GM12875 (cell line): ENCODE measurements at regions not wholly inside any gene's neighbourhood (a gene's known extent, or its start where the extent isn't known, plus 50 kb on each side); places are given as distances from the start of the nearest gene placed in this dataset.

Experiments used
- H3K4me3 ChIP-seq: one replicate; pipeline ENCODE4 v1.5.1; 2011; ENCODE audit warnings: low read depth, low read length, control low read depth
- CTCF ChIP-seq: IDR thresholded peaks from 2 replicates; pipeline ENCODE4 v1.5.1; 2011; ENCODE audit warnings: low read depth, mild to moderate bottlenecking, control low read depth, inconsistent platforms, low read length, moderate library complexity, borderline replicate concordance; ENCODE audit not compliant: insufficient read depth

GRCh38 chr5:143505934-143506333, 102.4 kb upstream of the NR3C1 start:
- no peak overlapping the region for H3K4me3 ChIP-seq
- TF ChIP-seq CTCF, result no peak

GRCh38 chr5:143505354-143505753, 101.9 kb upstream of the NR3C1 start:
- H3K4me3 ChIP-seq, result no peak overlapping the region
- no peak for TF ChIP-seq CTCF

DNA sequence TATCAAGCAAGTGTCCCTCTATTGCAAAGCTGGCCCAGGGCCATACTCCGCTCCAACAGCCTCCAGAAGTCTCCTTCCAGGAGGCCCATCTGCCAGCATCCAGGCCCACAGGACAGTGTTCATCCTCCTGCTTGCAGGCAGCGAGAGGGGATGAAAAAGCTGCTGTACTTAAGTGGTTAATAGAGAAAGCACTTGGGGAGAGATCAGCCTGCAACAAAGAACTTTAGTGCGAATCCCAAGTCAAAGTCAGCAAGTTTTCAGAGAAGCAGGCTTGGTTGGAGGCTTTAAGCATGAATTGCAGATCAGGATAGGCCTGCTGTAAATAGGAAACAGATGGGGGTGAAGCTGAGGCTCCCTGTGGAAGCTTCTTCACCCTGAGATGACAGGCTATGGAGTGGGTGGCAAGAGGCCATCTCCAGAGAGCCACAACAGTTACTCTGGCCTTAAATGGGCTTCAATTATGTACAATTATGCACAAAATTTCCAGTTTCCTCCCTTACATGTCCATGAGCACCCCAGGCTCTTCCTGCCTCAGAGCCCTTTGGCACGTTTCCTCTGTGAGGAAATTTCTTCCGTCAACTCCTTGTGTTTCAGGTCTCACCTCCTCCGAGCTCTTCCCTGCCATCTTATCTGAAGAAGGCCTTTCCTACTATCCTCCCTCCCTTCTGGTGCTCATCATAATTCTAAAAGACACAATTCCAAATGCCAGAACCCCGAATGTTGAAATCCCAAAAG, 98.0 kb upstream of the NR3C1 start:
- H3K4me3 ChIP-seq, result no peak overlapping the region
- TF ChIP-seq CTCF, result no peak

GRCh38 chr5:143499480-143500114, 96.1 kb upstream of the NR3C1 start:
- TF ChIP-seq CTCF, result no peak
- no peak overlapping the region for H3K4me3 ChIP-seq

DNA sequence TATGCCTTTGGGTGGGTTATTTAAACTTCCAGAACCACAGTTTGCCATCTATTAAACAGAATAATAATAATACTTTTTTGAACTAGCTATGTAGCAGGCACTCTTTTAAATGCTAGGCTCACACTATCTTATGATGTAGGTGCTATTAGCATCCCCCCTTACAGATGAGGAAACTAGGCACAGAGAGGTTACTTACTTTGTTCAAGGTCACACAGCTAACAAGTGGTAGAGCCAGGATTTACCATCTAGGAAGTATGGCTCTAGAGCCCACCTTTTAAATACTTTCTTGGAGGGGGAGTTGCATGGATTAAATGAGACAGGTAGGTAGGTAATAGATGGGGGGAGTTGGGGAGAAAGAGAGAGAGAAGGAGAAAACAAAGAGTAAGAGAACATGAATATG, 95.3 kb upstream of the NR3C1 start:
- no peak overlapping the region for H3K4me3 ChIP-seq
- no peak for TF ChIP-seq CTCF

- H3K4me3 ChIP-seq, result no peak overlapping the region
- TF ChIP-seq CTCF, result no peak
Observed at GRCh38 chr5:143497749-143498148, 94.3 kb upstream of the NR3C1 start.

GRCh38 chr5:143496943-143497342, 93.5 kb upstream of the NR3C1 start:
- H3K4me3 ChIP-seq, result no peak overlapping the region
- TF ChIP-seq CTCF, result no peak
